ENCODE measurements at regions not wholly inside any gene's neighbourhood (a gene's known extent, or its start where the extent isn't known, plus 50 kb on each side); places are given as distances from the start of the nearest gene placed in this dataset.

DNA sequence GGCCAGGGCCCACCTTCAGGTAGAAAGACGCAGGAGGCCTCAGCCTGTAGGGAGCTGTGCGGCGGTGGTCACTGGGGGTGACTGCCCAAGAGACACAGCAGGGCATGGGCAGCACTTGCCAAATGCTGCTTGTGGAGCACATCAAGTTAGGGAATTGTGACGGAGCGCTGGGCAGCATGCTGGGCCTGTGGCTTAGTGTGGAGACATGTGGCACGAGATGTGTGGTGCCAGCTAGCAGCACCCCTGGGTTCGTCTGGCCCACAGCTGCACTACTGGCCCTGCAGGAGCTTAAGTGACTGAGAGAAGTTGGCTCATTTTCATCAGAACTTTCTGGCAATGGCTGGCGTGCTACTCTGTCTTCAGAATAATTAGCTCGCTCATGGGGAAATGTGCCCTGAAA, 213.1 kb upstream of the SYNDIG1 start:
- DNase-seq = no peak

DNA sequence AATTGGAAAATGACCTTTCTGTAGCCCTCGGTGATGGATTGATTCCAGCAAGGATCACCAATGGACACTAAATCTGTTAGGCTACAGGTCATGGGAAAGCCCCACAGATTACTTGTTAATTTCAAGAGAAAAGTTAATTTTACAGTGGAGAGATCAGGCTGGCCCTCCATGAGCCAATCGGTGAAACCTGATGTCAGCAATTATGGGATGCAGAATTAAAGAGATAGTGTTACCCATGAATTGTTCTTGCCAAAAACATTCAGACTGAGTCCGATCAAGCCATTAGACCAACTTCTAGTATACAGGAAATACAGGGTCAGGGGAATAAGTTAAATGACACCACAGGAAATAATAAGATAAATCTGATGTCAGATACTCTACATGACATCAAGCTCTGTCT, 214.9 kb upstream of the SYNDIG1 start:
- DNase-seq = no peak

- DNase-seq = no peak
These were observed 216.1 kb upstream of the SYNDIG1 start for GRCh38 chr20:24253321-24253720.

DNA sequence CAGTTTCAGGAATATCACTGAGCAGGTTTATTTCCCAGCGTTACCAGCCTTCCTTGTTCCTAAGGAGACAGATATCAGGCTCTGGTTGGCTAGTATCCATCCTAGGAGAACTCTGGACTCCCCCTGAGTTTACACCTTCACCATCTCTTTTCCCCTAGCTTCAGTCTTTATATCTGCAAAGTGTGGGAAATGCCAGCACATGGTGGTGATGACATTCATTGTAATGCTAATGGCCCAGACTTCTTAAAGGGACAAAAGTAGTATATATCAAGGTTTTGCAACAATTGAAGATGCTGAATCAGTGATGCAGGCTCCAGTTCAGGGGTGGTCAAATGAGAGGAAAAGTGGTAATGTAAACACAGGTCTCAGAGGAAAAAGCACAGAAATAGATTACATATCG, 224.3 kb upstream of the SYNDIG1 start:
- no peak for DNase-seq

DNA sequence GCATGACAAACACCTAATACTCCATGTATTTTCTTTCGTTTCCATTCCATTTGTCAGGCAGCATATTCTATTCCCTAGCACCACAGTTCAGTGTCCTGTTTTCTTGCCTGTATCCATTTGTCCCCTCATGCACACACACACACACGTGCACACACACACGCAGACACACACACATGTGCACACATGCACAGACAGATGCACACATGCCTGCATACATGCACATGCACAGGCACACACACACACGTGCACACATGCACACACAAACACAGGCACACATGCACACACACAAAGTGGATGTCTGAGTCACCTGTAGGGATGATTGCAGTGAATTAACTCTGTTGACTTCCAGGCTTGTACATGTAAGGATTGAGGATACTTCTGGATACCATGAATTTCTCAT, 226.7 kb upstream of the SYNDIG1 start:
- no peak for DNase-seq

GRCh38 chr20:24241466-24241865, 228.0 kb upstream of the SYNDIG1 start:
- no peak for DNase-seq

DNA sequence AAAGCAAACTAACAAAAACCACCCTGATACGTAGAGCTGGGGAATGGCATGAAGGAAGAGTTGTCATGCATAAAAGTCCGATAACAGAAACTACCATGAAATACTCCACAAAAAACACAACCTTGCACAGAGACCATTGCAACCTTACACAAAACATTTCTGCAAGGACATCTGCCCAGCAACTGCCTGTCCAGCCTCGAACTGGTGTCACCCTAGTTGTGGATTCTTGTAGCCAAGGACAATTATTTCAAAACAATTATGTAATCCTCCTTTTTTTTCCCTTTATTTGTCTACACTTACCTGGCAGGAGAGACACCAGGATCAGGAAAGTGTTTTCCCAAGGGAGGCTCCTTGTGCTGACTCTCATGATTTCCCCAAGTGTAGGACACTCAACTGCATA, 232.5 kb upstream of the SYNDIG1 start:
- no peak for DNase-seq

DNA sequence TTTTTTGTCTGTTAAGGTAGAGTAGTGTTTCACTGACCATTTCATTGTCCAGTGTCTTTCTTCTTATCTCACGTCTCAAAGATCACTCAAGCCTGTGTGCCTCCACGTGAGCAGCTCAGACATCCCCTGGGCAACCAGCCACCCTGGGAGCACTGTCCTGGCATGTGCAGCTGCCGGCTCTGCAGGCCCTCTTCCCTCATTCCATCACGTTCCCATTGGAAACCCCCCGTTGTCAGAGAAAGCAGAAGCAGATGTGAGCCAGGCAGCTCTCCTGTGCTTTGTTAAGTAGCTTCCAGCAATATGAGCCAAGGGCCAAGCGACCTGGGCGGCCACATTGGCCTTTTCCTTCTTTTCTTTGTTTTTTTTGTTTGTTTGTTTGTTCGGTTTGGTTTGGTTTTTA, 233.2 kb upstream of the SYNDIG1 start:
- no peak for DNase-seq

GRCh38 chr20:24235296-24236175, 233.9 kb upstream of the SYNDIG1 start:
- DNase-seq = no peak

DNA sequence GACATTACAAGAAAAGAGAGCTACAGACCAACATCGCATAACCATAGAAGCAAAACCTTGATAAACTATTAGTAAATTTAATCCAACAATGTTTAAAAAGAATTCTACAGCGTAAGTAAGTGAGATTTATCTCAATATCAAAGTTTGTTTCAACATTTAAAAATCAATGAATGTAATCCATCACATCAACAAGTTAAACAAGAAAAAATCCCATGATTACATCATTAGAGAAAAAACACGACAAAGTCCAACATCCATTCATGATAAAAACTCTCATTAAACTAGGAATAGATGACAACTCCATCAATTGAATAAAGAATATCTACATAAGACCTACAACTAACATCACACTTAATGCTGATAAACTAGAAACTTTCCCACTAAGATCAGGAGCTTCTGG, 239.0 kb upstream of the GGTLC1 start:
- DNase-seq = no peak

- no peak for DNase-seq
These were observed 223.9 kb upstream of the GGTLC1 start for GRCh38 chr20:24212494-24212893.

- no peak for DNase-seq
These were observed 223.4 kb upstream of the GGTLC1 start for GRCh38 chr20:24211972-24212371.

- no peak for DNase-seq
These were observed 221.8 kb upstream of the GGTLC1 start for GRCh38 chr20:24210356-24210755.

GRCh38 chr20:24208652-24209051, 220.1 kb upstream of the GGTLC1 start:
- no peak for DNase-seq

GRCh38 chr20:24207803-24208300, 219.3 kb upstream of the GGTLC1 start:
- no peak for DNase-seq

DNA sequence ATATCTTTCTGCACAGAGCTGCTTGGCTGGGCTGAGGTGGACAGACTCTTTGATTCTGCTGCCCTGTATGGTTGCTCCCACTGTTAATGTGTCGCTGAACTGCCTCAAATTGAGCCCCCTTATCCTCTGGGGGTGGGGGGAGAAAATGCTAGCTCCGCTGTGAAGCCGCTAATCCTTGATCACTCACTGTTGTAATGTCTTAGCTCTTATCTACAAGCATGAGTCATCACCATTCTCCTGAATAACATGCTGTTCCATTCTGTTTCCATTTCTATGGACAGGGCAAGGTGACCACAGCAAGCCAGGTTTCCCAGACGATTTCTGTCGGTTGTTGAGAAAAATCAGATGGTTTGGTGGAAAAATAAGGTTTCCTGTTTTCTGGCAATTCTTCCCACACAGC, 218.4 kb upstream of the GGTLC1 start:
- DNase-seq = no peak

- DNase-seq = no peak
These were observed 215.1 kb upstream of the GGTLC1 start for GRCh38 chr20:24203526-24204183.

- DNase-seq = no peak
These were observed 210.9 kb upstream of the GGTLC1 start for GRCh38 chr20:24199501-24199900.

DNA sequence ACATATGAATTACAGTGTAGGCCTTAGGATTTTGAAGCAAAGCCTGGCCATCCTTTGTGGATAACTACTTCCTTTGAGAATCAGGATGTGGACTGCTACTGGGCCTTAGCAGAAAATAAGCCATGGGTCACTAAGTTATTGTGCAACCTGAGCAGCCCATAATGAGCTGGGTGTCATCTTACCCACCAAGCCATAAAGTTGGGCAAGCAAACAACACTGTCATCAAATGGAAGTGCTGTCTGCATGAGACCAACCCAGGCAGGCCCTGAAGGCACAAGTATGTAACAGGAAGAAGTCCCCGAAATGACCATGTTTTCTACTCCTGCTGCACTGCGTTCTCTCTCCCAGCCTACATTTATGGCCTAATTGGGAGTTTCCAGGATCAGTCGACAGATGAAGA, 205.6 kb upstream of the GGTLC1 start:
- no peak for DNase-seq

GRCh38 chr20:24190905-24191304, 202.3 kb upstream of the GGTLC1 start:
- DNase-seq = no peak

GRCh38 chr20:24185791-24186190, 197.2 kb upstream of the GGTLC1 start:
- no peak for DNase-seq

- DNase-seq = no peak
These were observed 192.6 kb upstream of the GGTLC1 start for GRCh38 chr20:24181151-24181550.

DNA sequence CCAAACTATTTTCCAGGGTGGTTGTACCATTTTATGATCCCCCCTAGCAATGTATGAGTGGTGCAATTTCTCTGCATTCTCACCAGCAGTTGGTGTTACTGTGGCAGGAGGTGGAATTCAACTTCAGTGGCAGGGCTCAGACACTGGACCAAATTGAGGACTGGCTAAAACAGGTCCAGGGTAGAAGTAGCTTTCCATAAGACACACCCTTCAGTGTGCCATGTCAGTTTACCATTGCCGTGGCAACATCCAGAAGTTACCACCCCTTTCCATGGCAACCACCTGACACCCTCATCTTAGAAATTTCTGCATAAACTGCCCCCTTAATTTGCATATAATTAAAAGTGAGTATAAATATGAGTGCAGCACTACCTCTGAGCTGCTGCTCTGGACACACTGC, 180.7 kb upstream of the GGTLC1 start:
- DNase-seq = no peak

GRCh38 chr20:24166412-24166811, 177.8 kb upstream of the GGTLC1 start:
- no peak for DNase-seq

DNA sequence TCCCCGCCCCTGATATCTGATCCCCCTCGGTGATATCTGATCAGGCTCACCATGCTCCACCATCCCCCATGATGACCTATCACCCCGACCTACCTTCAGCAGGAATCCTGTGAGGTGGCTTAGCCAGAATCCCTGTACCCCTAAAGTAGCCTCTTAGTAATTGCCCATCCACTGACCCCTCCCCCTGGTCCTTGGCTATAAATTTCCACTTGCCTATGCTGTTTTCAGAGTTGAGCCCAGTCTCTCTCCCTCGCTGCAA, 177.5 kb upstream of the GGTLC1 start:
- no peak for DNase-seq
